ENCODE measurements at regions not wholly inside any gene's neighbourhood (a gene's known extent, or its start where the extent isn't known, plus 50 kb on each side); places are given as distances from the start of the nearest gene placed in this dataset.
"Not testable (repeated sequence)": the region's sequence is repeated elsewhere in the genome, so short reads cannot be mapped to it uniquely, and the experiment has no call there.

GRCh38 chr20:36082315-36082915 is 72.1 kb upstream of the EPB41L1 start:
- Histone ChIP-seq H3K27me3 (replicated peaks; ENCODE audit: insufficient read depth) (no peaks in the 10 kb centered on the region), H3K36me3 (no peaks in the 10 kb centered on the region), H3K9me3 (no peaks in the 10 kb centered on the region), H3K4me1 (replicated peaks) (no peaks in the 10 kb centered on the region), H3K4me3 (no peak overlapping the region), H3K27ac (no peak overlapping the region)
- intact Hi-C loops (cut with DNase I): no loop called here
- no peak for TF ChIP-seq POLR2AphosphoS5 (IDR thresholded peaks at IDR 0.05)
- TF ChIP-seq CTCF (IDR thresholded peaks at IDR 0.05): no peak
- no peak for TF ChIP-seq POLR2A (IDR thresholded peaks at IDR 0.05)
- no peak for DNase-seq (ENCODE audit: low spot score)
- 85% methylated on average over 7 of the region's 7 CpGs for WGBS

GRCh38 chr20:36083200-36083599 is 71.3 kb upstream of the EPB41L1 start:
- DNase-seq (ENCODE audit: low spot score); H3K27ac ChIP-seq; H3K9me3 ChIP-seq; H3K4me3 ChIP-seq; intact Hi-C loops (cut with DNase I); H3K27me3 ChIP-seq (replicated peaks; ENCODE audit: insufficient read depth); H3K4me1 ChIP-seq (replicated peaks); H3K36me3 ChIP-seq: not testable (repeated sequence)
- WGBS: 58% methylated on average over 4 of the region's 4 CpGs

- no peak for DNase-seq (ENCODE audit: low spot score)
- no peaks in the 10 kb centered on the region for H3K9me3 ChIP-seq
- no peaks in the 10 kb centered on the region for H3K27me3 ChIP-seq (replicated peaks; ENCODE audit: insufficient read depth)
- no peak overlapping the region for H3K27ac ChIP-seq
- WGBS: 90% methylated on average over 3 of the region's 3 CpGs
- no peak for TF ChIP-seq CTCF (IDR thresholded peaks at IDR 0.05)
- no peak for TF ChIP-seq POLR2A (IDR thresholded peaks at IDR 0.05)
- no peak for TF ChIP-seq POLR2AphosphoS5 (IDR thresholded peaks at IDR 0.05)
- intact Hi-C loops (cut with DNase I): no loop called here
- H3K36me3 ChIP-seq: no peaks in the 10 kb centered on the region
- no peaks in the 10 kb centered on the region for H3K4me1 ChIP-seq (replicated peaks)
- no peak overlapping the region for H3K4me3 ChIP-seq
Observed at GRCh38 chr20:36084356-36084755, 70.2 kb upstream of the EPB41L1 start.

GRCh38 chr20:36084897-36085613 is 69.5 kb upstream of the EPB41L1 start:
- intact Hi-C loops (cut with DNase I): no loop called here
- TF ChIP-seq POLR2AphosphoS5 (IDR thresholded peaks at IDR 0.05) (no peak), POLR2A (IDR thresholded peaks at IDR 0.05) (no peak), CTCF (IDR thresholded peaks at IDR 0.05) (no peak)
- Histone ChIP-seq H3K27ac (no peak overlapping the region), H3K27me3 (replicated peaks; ENCODE audit: insufficient read depth) (no peaks in the 10 kb centered on the region), H3K36me3 (no peaks in the 10 kb centered on the region), H3K9me3 (no peaks in the 10 kb centered on the region), H3K4me1 (replicated peaks) (no peaks in the 10 kb centered on the region), H3K4me3 (no peak overlapping the region)
- no peak for DNase-seq (ENCODE audit: low spot score)
- 87% methylated on average over 4 of the region's 4 CpGs for WGBS

- no peak overlapping the region for H3K4me3 ChIP-seq
- H3K9me3 ChIP-seq: no peaks in the 10 kb centered on the region
- no peaks in the 10 kb centered on the region for H3K36me3 ChIP-seq
- WGBS: 71% methylated on average over 2 of the region's 3 CpGs
- H3K27me3 ChIP-seq (replicated peaks; ENCODE audit: insufficient read depth): no peaks in the 10 kb centered on the region
- H3K27ac ChIP-seq: no peak overlapping the region
- DNase-seq (ENCODE audit: low spot score): no peak
- intact Hi-C loops (cut with DNase I): no loop called here
- TF ChIP-seq POLR2AphosphoS5 (IDR thresholded peaks at IDR 0.05): no peak
- no peak for TF ChIP-seq CTCF (IDR thresholded peaks at IDR 0.05)
- TF ChIP-seq POLR2A (IDR thresholded peaks at IDR 0.05): no peak
- H3K4me1 ChIP-seq (replicated peaks): no peaks in the 10 kb centered on the region
Observed at GRCh38 chr20:36085686-36086267, 68.8 kb upstream of the EPB41L1 start.

Measured in prostate gland (tissue), 2 donors.